ENCODE measurements at regions not wholly inside any gene's neighbourhood (a gene's known extent, or its start where the extent isn't known, plus 50 kb on each side); places are given as distances from the start of the nearest gene placed in this dataset.

- TF ChIP-seq CTCF (IDR thresholded peaks at IDR 0.05): no peak
- DNase-seq (ENCODE audit: low spot score in 2 of 2): no peak
- Histone ChIP-seq H3K4me1 (no peaks in the 10 kb centered on the region), H3K27ac (no peak overlapping the region), H3K27me3 (no peaks in the 10 kb centered on the region), H3K4me3 (no peak overlapping the region), H3K36me3 (no peaks in the 10 kb centered on the region), H3K9me3 (no peaks in the 10 kb centered on the region)
- intact Hi-C loops (cut with DNase I): no loop called here
These were observed 1081.6 kb upstream of the EYS start for GRCh38 chr6:66788579-66788978.

GRCh38 chr6:66772800-66773199 is 1065.8 kb upstream of the EYS start:
- intact Hi-C loops (cut with DNase I): no loop called here
- Histone ChIP-seq H3K9me3 (peaks cover 0 to 7% of the 10 kb centered on the region in 2 donors), H3K4me3 (no peak overlapping the region), H3K27ac (peak overlapping the region in 1 of 2 donors; percentile 24), H3K4me1 (no peaks in the 10 kb centered on the region), H3K36me3 (no peaks in the 10 kb centered on the region), H3K27me3 (no peaks in the 10 kb centered on the region)
- DNase-seq (ENCODE audit: low spot score in 2 of 2): no peak
- no peak for TF ChIP-seq CTCF (IDR thresholded peaks at IDR 0.05)

DNA sequence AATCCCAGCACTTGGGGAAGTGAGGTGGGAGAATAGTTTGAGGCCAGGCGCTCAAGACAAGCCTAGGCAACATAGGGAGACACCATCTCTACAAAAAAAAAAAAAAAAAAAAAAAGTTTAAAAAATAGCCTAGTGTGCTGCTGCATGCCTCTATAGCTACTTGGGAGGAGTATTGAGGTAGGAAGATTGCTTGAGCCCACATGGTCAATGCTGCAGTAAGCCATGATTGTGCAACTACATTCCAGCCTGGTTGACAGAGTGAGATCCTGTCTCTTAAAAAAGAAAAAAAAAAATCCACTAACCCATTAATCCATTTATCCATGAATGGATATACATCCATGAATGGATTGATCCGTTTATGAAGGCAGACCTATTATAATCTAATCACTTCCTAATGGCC is 1064.6 kb upstream of the EYS start:
- TF ChIP-seq CTCF (IDR thresholded peaks at IDR 0.05): no peak
- no peaks in the 10 kb centered on the region for H3K27me3 ChIP-seq
- no peaks in the 10 kb centered on the region for H3K4me1 ChIP-seq
- no peak overlapping the region for H3K4me3 ChIP-seq
- peaks cover 0 to 7% of the 10 kb centered on the region in 2 donors for H3K9me3 ChIP-seq
- no peaks in the 10 kb centered on the region for H3K36me3 ChIP-seq
- no peak for DNase-seq (ENCODE audit: low spot score in 2 of 2)
- intact Hi-C loops (cut with DNase I): no loop called here
- no peak overlapping the region for H3K27ac ChIP-seq

DNA sequence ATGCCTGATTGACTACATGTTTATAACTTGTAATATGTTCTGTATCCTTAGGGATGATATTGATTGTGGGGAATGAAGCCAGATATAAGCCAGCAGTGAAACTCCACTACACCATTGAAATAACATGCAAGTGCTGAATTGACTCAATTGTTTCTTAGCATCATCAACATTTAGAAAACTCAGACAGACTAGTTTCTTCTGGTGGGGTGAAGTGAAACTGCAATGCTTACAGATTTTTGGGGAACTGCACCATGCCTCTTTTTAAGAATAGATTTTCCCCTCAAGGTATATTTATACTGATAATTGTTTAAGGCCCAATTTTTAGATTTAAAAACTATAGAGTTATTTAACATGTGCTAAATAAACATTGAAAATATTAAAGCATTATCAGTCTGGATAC is 1044.6 kb upstream of the EYS start:
- Histone ChIP-seq H3K9me3 (no peaks in the 10 kb centered on the region), H3K27me3 (no peaks in the 10 kb centered on the region), H3K4me1 (no peaks in the 10 kb centered on the region), H3K36me3 (no peaks in the 10 kb centered on the region), H3K4me3 (no peak overlapping the region), H3K27ac (no peak overlapping the region)
- DNase-seq (ENCODE audit: low spot score in 2 of 2): no peak
- no peak for TF ChIP-seq CTCF (IDR thresholded peaks at IDR 0.05)
- intact Hi-C loops (cut with DNase I): no loop called here

GRCh38 chr6:66740346-66740745 is 1033.3 kb upstream of the EYS start:
- no peak overlapping the region for H3K27ac ChIP-seq
- H3K4me1 ChIP-seq: no peaks in the 10 kb centered on the region
- intact Hi-C loops (cut with DNase I): no loop called here
- H3K36me3 ChIP-seq: no peaks in the 10 kb centered on the region
- H3K27me3 ChIP-seq: no peaks in the 10 kb centered on the region
- TF ChIP-seq CTCF (IDR thresholded peaks at IDR 0.05): no peak
- no peak overlapping the region for H3K4me3 ChIP-seq
- H3K9me3 ChIP-seq: no peaks in the 10 kb centered on the region
- no peak for DNase-seq (ENCODE audit: low spot score in 2 of 2)

Measured in ascending aorta (tissue), 2 donors.